GM13977 (cell line): ENCODE measurements at regions not wholly inside any gene's neighbourhood (a gene's known extent, or its start where the extent isn't known, plus 50 kb on each side); places are given as distances from the start of the nearest gene placed in this dataset.
"Not testable (repeated sequence)": the region's sequence is repeated elsewhere in the genome, so short reads cannot be mapped to it uniquely, and the experiment has no call there.

Experiments used
- DNase-seq: peaks from one replicate; pipeline ENCODE4 v3.0.0; 2012; ENCODE audit warnings: low spot score
- in situ Hi-C: fragments of 300-500 bp; cut with MboI; formaldehyde crosslinking; loops from one replicate; pipeline ENCODE4 v1.12.0; 2022; ENCODE audit warnings: low sequenced_read_pairs, low pct_unique_long_range_greater_than_20kb, mixed read lengths, inconsistent platforms; ENCODE audit not compliant: unreplicated experiment
- TF ChIP-seq, protein P1 (sequence below): IDR thresholded peaks from 2 replicates; pipeline ENCODE4 v1.5.1; 2012; ENCODE audit warnings: mild to moderate bottlenecking, control low read depth; ENCODE audit not compliant: insufficient read depth; ENCODE audit errors: extremely low read depth, missing control alignments

DNA sequence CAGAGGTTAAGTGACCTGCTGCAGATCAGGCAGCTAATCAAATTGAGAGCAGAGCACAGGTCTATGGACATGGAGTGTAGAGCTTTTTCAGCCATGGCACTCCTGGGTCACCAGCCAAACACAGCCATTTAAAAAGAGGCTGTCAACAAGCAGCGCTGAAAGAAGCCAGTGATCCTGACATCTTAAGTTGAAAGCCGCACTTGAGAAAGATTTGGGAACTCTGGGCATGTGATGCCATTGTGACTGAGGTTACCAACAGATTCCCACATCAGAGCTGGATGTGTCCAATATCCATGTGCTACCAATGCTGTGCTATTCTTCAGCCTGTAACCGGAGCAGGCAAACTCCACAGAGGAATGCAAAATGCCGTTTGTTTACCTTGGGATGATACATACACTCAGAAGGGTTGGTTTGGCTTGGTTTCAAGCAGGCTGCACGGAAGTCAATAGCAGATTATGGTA is 56.2 kb upstream of the ABLIM1 start:
- TF ChIP-seq, protein P1, sequence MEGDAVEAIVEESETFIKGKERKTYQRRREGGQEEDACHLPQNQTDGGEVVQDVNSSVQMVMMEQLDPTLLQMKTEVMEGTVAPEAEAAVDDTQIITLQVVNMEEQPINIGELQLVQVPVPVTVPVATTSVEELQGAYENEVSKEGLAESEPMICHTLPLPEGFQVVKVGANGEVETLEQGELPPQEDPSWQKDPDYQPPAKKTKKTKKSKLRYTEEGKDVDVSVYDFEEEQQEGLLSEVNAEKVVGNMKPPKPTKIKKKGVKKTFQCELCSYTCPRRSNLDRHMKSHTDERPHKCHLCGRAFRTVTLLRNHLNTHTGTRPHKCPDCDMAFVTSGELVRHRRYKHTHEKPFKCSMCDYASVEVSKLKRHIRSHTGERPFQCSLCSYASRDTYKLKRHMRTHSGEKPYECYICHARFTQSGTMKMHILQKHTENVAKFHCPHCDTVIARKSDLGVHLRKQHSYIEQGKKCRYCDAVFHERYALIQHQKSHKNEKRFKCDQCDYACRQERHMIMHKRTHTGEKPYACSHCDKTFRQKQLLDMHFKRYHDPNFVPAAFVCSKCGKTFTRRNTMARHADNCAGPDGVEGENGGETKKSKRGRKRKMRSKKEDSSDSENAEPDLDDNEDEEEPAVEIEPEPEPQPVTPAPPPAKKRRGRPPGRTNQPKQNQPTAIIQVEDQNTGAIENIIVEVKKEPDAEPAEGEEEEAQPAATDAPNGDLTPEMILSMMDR, result no peak
- no peak for DNase-seq
- in situ Hi-C loops, result no loop called here

DNA sequence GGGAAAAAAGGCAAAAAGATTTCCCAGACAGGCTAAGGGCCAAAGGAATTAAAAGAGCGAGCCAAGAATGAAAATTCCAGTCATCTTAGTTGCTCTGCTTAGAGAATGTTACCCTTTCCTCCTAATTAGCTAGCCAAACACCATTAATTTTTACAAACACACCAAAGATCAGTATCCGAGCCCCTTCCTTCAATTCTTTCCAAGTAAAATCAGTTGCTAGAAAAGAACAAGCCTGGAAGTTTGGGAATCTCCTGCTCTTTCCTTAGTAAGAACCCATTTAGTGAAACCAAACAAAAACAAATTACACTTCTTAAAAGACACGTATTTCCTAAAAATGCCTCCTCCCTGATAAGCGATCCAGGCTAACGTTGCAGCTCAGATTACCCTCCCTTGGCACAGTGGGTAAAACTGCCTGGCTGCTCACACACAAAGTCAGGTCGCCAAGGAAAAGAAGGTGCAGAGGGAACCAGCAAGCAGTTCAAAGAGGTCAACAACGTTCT is 57.1 kb upstream of the ABLIM1 start:
- no peak for DNase-seq
- in situ Hi-C loops, result no loop called here
- TF ChIP-seq, protein P1, result no peak

DNA sequence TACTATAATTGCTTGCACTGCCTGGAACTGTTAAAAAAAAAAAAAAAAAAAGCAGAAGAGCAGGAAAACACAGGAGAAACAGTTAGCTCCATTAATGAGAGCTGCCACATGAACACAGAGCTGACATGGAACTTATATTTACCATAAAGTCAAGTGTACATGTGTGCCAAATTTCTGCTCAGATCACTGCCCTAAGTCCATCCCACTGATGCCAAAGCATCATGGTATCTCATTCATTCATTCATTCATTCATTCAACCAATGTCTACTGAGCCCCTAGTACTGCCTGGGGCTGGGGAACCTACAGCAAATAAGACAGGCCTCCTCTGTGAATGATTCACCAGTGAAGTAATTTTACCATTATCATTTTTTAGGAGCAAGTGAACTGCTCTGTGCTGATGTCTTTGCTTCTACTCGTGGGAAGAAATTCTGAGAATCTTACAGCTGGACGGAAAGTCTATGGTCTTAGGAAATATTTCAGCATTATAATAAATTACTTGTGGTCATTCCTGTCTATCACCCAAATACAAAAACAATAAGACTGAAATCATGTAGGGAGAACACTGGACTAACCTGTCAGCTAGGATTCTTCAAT is 58.8 kb upstream of the ABLIM1 start:
- in situ Hi-C loops, result no loop called here
- TF ChIP-seq, protein P1, result no peak
- DNase-seq, result no peak

DNA sequence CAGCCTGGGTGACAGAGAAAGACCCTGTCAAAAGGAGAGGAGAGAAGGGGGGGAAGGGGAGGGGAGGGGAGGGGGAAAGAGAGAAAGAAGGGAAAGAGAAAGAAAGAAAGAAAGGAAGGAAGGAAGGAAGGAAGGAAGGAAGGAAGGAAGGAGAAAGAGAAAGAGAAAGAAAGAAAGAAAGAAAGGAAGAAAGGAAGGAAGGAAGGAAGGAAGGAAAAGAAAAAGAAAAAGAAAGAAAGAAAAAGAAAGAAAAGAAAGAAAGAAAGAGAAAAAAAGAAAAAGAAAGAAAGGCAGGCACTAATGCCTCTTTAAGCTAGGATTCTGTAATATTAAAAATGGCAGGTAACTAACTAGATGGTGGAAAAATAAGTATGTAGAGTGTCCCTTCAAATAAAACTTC is 59.8 kb upstream of the ABLIM1 start:
- in situ Hi-C loops, DNase-seq: not testable (repeated sequence)

DNA sequence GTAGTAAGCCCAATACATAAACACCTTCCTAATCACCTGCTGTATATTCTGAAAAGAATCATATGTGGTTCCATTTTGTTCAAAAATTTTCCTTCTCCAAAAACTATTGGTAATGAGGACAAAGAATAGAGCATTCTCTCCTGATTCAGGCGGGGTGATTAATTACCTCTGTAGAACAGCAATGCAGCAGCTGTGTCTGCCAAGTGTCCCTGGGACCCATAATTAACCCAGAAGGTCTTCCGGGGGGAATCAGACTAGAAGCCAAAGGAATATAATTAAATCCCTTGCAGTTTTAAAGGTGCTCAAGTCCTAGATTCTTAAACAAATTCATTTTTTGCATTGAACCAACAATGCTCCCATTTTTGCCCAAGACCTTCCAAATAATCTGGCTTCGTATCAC is 60.3 kb upstream of the ABLIM1 start:
- no peak for DNase-seq
- TF ChIP-seq, protein P1, result no peak
- in situ Hi-C loops, result no loop called here

DNA sequence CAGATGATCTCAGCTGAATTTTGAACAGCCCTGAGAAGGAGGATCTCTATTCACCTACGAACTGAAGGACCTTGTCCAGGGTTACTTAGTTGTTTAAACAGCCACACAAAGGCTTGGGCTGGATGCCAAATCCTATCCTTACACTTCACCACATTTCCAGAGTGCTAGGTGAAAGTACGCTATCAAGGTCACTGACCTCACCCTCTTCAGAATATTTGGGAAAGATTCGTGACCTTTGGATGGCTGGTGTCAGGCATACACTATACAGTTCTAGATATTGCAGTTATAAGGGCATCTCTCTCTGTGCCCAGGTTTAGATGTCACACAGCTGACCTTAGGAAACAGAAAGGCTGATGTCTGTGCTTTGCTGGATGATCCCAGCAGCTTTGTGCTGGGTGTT is 61.2 kb upstream of the ABLIM1 start:
- TF ChIP-seq, protein P1, result no peak
- DNase-seq, result no peak
- in situ Hi-C loops, result no loop called here

DNA sequence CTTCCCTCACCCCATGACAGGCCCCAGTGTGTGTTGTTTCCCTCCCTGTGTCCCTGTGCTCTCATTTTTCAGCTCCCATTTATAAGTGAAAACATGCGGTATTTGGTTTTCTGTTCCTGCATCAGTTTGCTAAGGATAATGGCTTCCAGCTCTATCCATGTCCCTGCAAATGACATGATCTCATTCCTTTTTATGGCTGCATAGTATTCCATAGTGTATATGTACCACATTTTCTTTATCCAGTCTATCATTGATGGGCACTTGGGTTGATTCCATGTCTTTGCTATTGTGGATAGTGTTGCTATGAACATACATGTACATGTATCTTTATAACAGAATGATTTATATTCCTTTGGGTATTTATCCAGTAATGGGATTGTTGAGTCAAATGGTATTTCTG is 61.9 kb upstream of the ABLIM1 start:
- in situ Hi-C loops, DNase-seq: not testable (repeated sequence)

DNA sequence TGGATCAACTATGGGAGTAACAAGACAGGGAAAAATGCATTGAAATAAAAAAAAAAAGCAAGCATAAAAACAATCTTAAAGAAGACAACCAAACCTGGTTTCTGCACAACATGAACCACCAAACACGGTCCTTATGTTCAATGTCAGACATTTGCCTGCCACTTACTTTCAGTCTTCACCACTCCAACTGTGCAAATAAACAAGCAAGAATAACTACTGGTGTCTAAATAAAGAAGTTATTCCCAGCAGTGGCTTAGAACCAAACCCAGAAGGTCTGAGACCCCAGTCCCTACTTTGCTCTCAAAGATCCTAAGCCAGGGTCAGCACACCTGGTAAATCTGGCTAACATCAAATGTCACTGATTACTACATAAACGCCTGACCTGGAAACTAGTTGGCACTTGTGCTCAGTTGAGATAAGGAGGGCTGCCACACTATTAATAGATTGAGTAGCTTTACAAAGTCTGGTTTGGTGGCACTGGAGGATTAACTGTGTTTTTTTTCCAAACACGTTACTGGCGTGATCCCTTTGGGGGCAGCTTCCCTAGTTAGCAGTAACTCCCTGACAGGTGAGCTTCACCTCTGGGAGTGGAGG is 62.7 kb upstream of the ABLIM1 start:
- in situ Hi-C loops, result no loop called here
- DNase-seq, result no peak

DNA sequence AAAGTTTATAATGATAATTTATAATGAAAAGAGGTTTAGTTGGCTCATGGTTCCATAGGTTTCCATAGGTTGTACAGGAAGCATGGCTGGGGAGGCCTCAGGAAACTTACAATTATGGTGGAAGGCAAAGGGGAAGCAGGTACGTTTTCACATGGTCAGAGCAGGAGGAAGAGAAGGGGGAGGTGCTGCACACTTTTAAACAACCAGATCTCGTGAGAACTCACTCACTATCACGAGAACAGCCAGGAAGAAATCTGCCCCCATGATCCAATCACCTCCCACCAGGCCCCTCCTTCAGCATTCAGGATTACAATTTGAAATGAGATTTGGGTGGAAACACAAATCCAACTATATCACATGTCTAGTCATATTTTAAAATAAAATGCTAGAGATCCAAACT is 64.1 kb upstream of the ABLIM1 start:
- DNase-seq, in situ Hi-C loops: not testable (repeated sequence)

More for the DNA sequence above, 62.7 kb upstream of the ABLIM1 start:
- TF ChIP-seq, protein P1, result no peak
